Prostate gland (tissue), 2 donors: ENCODE measurements at regions not wholly inside any gene's neighbourhood (a gene's known extent, or its start where the extent isn't known, plus 50 kb on each side); places are given as distances from the start of the nearest gene placed in this dataset.

Experiments
- DNase-seq: peaks from one replicate; pipeline ENCODE4 v3.0.0-alpha.2; 2019; ENCODE audit warnings: low spot score
- H3K27ac ChIP-seq, 2 donors: fragments of 200-600 bp; sonication (generic); 2 replicates each; pipeline ENCODE4 v1.5.1; 2017 to 2019
- H3K27me3 ChIP-seq: fragments of 200-600 bp; sonication (generic); replicated peaks from 2 replicates; pipeline ENCODE4 v1.5.1; 2019; ENCODE audit not compliant: insufficient read depth
- H3K36me3 ChIP-seq, 2 donors: fragments of 200-600 bp; sonication (generic); 1 replicate in 1 of 2; 2 replicates in 1 of 2; pipeline versions ENCODE4 v1.5.1 to v1.8.1; 2017 to 2019
- H3K4me1 ChIP-seq: fragments of 200-600 bp; sonication (generic); replicated peaks from 2 replicates; pipeline ENCODE4 v1.5.1; 2019
- H3K4me3 ChIP-seq, 2 donors: fragments of 200-600 bp; sonication (generic); 2 replicates each; pipeline ENCODE4 v1.5.1; 2017 to 2019
- H3K9me3 ChIP-seq: fragments of 200-600 bp; sonication (generic); 2 replicates; pipeline ENCODE4 v1.5.1; 2017
- POLR2A ChIP-seq: fragments of 450-650 bp; IDR thresholded peaks from one replicate; pipeline ENCODE4 v1.6.1; 2016; ENCODE audit warnings: antibody characterized with exemption, mild to moderate bottlenecking
- POLR2AphosphoS5 ChIP-seq: sonication (generic); formaldehyde crosslinking; IDR thresholded peaks from one replicate; pipeline ENCODE4 v1.6.1; 2017; ENCODE audit warnings: antibody characterized with exemption
- WGBS: methylation state at CpG from one replicate; pipeline ENCODE4 v1.1.5; 2018; 5-methylcytosine and 5-hydroxymethylcytosine counted together
- intact Hi-C: fragments of 100-400 bp; cut with DNase I; formaldehyde crosslinking; loops from one replicate; pipeline ENCODE4 v1.14.2; 2022
- TF ChIP-seq, protein P1 (sequence below), 4 experiments: fragments of 200-600 bp in 2 of 4; fragments of 450-650 bp in 2 of 4; sonication (generic) in 2 of 4; IDR thresholded peaks; 1 replicate in 3 of 4; 2 replicates in 1 of 4; pipeline ENCODE4 v1.5.1; 2016 to 2019; ENCODE audit warnings: antibody characterized with exemption in 4 of 4, mild to moderate bottlenecking in 2 of 4, moderate library complexity in 2 of 4

DNA sequence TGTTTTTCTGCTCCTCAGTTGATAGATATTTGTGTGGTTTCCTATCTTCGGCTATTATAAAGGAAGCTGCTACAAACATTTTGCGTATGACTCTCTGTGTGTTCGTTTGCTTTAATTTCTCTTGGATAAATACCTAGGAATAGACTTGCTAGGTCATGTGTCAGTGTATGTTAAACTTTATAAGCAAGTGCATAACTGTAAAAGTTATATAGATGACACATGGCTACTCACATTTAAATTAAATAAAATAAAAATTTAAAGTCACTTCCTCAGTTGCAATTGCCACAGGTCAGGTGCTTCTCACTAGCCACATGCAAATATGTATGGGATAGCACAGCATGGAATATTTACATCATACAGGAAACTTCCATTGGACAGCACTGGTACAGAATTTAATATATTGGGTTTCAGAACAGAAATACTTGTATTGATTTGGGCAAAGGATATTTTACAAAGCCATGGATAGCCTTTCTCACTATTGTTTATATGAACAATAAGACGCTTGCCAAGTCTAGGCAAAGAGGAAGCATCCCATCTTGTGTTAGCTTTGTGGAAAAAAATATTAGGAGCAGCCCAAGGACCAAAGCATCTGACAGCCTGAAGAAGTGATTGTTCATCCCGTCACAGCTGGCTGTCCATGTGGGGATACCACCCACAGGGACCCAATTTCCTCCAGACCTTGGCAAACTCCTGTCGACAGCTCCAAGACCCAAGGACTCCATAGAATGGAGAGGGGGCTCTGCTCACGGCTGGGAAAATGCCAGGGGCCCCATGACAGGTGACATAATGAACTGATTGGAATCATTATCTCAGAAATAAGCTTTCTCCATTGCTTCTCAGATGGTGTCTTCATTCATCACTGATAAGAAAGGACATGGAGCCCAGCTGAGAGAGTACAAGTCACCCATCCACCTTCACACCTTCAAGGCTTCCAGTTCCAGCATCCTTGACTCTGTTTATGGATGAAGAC lies 196.7 kb downstream of the SH3BP4 start:
- TF ChIP-seq POLR2AphosphoS5 (no peak), POLR2A (no peak)
- TF ChIP-seq, protein P1, sequence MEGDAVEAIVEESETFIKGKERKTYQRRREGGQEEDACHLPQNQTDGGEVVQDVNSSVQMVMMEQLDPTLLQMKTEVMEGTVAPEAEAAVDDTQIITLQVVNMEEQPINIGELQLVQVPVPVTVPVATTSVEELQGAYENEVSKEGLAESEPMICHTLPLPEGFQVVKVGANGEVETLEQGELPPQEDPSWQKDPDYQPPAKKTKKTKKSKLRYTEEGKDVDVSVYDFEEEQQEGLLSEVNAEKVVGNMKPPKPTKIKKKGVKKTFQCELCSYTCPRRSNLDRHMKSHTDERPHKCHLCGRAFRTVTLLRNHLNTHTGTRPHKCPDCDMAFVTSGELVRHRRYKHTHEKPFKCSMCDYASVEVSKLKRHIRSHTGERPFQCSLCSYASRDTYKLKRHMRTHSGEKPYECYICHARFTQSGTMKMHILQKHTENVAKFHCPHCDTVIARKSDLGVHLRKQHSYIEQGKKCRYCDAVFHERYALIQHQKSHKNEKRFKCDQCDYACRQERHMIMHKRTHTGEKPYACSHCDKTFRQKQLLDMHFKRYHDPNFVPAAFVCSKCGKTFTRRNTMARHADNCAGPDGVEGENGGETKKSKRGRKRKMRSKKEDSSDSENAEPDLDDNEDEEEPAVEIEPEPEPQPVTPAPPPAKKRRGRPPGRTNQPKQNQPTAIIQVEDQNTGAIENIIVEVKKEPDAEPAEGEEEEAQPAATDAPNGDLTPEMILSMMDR (IDR thresholded peaks at IDR 0.05), result no peak

DNA sequence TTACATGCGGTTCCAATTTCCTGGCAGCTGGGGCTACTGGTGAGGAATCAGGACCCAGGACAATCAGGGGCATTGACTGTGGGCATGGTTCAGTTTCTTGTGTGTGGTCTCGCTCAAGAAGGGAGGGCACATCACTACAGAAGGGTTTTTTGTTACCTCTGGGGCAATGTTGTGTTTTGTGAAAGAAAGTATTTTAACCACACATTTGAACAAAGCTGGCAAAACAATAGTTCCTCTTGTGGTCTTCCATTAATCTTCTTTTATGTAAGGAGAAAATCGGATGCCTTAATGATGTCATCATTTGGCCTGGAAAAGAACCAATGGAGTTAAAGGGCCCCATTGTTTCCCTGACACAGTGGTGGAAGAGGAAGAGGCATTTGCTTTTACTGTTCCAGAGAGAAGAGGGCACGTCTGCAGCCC lies 197.4 kb downstream of the SH3BP4 start:
- intact Hi-C loops, result no loop called here
- peaks cover 2% of the 10 kb centered on the region for H3K27me3 ChIP-seq
- 29% methylated on average over 4 of the region's 4 CpGs for WGBS
- no peak overlapping the region for H3K27ac ChIP-seq
- no peak overlapping the region for H3K4me3 ChIP-seq
- no peaks in the 10 kb centered on the region for H3K36me3 ChIP-seq
- no peak for DNase-seq
- no peaks in the 10 kb centered on the region for H3K9me3 ChIP-seq
- no peaks in the 10 kb centered on the region for H3K4me1 ChIP-seq
- TF ChIP-seq, protein P1 (IDR thresholded peaks at IDR 0.05), result no peak
- TF ChIP-seq POLR2A, result no peak
- no peak for TF ChIP-seq POLR2AphosphoS5

More for the DNA sequence above, 196.7 kb downstream of the SH3BP4 start:
- Histone ChIP-seq H3K4me1 (no peaks in the 10 kb centered on the region), H3K27me3 (peaks cover 2% of the 10 kb centered on the region), H3K4me3 (no peak overlapping the region), H3K9me3 (no peaks in the 10 kb centered on the region), H3K27ac (no peak overlapping the region), H3K36me3 (no peaks in the 10 kb centered on the region)
- DNase-seq, result no peak
- intact Hi-C loops, result no loop called here
- 71% methylated on average over 7 of the region's 7 CpGs for WGBS

DNA sequence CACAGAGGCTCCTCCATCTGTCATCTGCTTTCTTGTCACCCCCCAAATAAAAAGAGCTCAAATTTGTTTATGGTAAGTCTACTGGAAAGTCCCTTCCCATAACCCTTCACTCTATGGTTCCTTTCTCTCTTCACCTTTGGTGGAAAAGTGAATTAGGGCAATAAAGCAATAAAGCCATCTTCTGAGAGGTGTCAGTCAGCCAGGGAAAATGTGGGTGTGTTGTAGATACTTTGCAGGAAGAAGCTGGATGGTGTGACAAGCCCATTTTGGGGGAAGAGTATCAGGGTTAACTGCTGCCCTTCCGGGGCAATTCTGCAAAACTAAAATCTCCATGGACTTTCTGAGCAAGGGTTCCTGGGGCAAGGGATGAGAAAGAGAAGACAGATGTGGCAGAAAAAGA lies 197.9 kb downstream of the SH3BP4 start:
- intact Hi-C loops, result no loop called here
- peaks cover 2% of the 10 kb centered on the region for H3K27me3 ChIP-seq
- no peaks in the 10 kb centered on the region for H3K4me1 ChIP-seq
- no peak overlapping the region for H3K27ac ChIP-seq
- H3K36me3 ChIP-seq, result no peaks in the 10 kb centered on the region
- H3K9me3 ChIP-seq, result no peaks in the 10 kb centered on the region
- H3K4me3 ChIP-seq, result no peak overlapping the region
- DNase-seq, result no peak
- TF ChIP-seq POLR2A (no peak), POLR2AphosphoS5 (no peak)
- TF ChIP-seq, protein P1 (IDR thresholded peaks at IDR 0.05), result no peak
- WGBS, result 45% methylated on average over 1 of the region's 1 CpG

DNA sequence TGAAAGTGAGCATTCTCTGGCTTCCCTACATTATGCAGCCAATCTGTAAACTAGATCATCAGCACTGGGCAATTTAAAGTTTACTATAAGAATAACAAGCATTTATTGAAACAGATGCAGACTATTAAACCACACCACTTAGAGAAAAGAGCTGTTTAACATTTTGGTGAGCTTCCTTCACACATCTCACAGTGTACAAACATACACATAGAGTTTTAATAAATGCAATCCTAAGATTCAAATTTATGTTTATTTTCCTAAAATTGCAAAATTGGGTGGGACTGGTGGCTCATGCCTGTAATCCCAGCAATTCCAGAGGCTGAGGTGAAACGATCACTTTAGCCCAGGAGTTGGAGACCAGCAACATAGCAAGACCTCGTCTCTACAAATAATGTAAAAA lies 199.3 kb downstream of the SH3BP4 start:
- H3K4me3 ChIP-seq, result no peak overlapping the region
- WGBS, result 78% methylated on average over 2 of the region's 2 CpGs
- no peak for DNase-seq
- H3K36me3 ChIP-seq, result no peaks in the 10 kb centered on the region
- H3K4me1 ChIP-seq, result no peaks in the 10 kb centered on the region
- intact Hi-C loops, result no loop called here
- peaks cover 2% of the 10 kb centered on the region for H3K27me3 ChIP-seq
- H3K9me3 ChIP-seq, result no peaks in the 10 kb centered on the region
- TF ChIP-seq, protein P1 (IDR thresholded peaks at IDR 0.05), result no peak
- no peak for TF ChIP-seq POLR2A
- TF ChIP-seq POLR2AphosphoS5, result no peak
- H3K27ac ChIP-seq, result no peak overlapping the region

DNA sequence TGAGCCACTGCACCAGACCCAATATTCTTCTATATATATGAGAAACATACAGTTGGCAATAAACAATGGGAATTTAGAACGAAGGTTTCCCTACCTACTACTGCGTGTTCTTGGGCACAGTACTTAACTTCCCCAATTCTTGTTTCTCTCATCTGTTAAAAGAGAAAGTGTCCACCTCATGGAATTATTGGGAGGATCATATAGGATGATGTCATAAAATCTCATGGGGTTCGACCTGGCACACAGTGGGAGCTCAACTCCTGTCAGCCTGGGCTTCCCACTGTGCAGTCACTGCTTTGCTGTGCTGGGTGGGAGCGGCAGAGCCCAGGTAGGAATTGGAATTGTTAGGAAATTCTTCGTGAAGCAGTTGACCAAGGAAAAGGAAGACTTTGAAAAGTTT lies 203.3 kb downstream of the SH3BP4 start:
- no peak overlapping the region for H3K27ac ChIP-seq
- no peaks in the 10 kb centered on the region for H3K9me3 ChIP-seq
- no peaks in the 10 kb centered on the region for H3K27me3 ChIP-seq
- intact Hi-C loops, result no loop called here
- H3K4me3 ChIP-seq, result no peak overlapping the region
- DNase-seq, result no peak
- no peaks in the 10 kb centered on the region for H3K36me3 ChIP-seq
- H3K4me1 ChIP-seq, result no peaks in the 10 kb centered on the region
- 91% methylated on average over 5 of the region's 5 CpGs for WGBS
- TF ChIP-seq POLR2A (no peak), POLR2AphosphoS5 (no peak)
- TF ChIP-seq, protein P1 (IDR thresholded peaks at IDR 0.05), result no peak
